Activated T-cell treated with anti-CD3 and anti-CD28 coated beads, Interleukin-2, amount 50 U/mL, for 4 hours (primary cell): ENCODE measurements at regions not wholly inside any gene's neighbourhood (a gene's known extent, or its start where the extent isn't known, plus 50 kb on each side); places are given as distances from the start of the nearest gene placed in this dataset.

Experiments
- ATAC-seq, 2 donors: fragments of 200-7000 bp; cut with Tn5 transposase; one replicate each; pipeline ENCODE4 v1.10.0; 2021
- DNase-seq: peaks from one replicate; pipeline ENCODE4 v3.0.0-alpha.2; 2020
- H3K27me3 Mint-ChIP-seq: one replicate; pipeline ENCODE4 v1.8.0; 2021; ENCODE audit warnings: low read depth, mixed read lengths
- H3K36me3 Mint-ChIP-seq: one replicate; pipeline ENCODE4 v1.8.0; 2022; ENCODE audit warnings: mixed read lengths; ENCODE audit not compliant: insufficient read depth
- H3K4me1 Mint-ChIP-seq: one replicate; pipeline ENCODE4 v1.8.0; 2021; ENCODE audit warnings: low read depth, mixed read lengths
- H3K4me3 Mint-ChIP-seq: one replicate; pipeline ENCODE4 v1.8.0; 2021; ENCODE audit warnings: mild to moderate bottlenecking, moderate library complexity, mixed read lengths
- H3K9me3 Mint-ChIP-seq: one replicate; pipeline ENCODE4 v1.8.0; 2021; ENCODE audit warnings: mixed read lengths

GRCh38 chr2:158893474-158893873 lies 75.0 kb upstream of the TANC1 start:
- Mint-ChIP-seq H3K36me3 (no peaks in the 10 kb centered on the region), H3K4me1 (peaks cover 1% of the 10 kb centered on the region), H3K27me3 (peaks cover 10% of the 10 kb centered on the region), H3K4me3 (no peak overlapping the region), H3K9me3 (no peaks in the 10 kb centered on the region)
- DNase-seq = no peak
- no peak for ATAC-seq

- ATAC-seq (no peak), DNase-seq (no peak)
- H3K4me3 Mint-ChIP-seq = no peak overlapping the region
- peaks cover 1% of the 10 kb centered on the region for H3K4me1 Mint-ChIP-seq
- H3K9me3 Mint-ChIP-seq = no peaks in the 10 kb centered on the region
- peaks cover 10% of the 10 kb centered on the region for H3K27me3 Mint-ChIP-seq
- no peaks in the 10 kb centered on the region for H3K36me3 Mint-ChIP-seq
Measured at GRCh38 chr2:158894078-158894477, 74.4 kb upstream of the TANC1 start.

- Mint-ChIP-seq H3K27me3 (peaks cover 10% of the 10 kb centered on the region), H3K4me3 (no peak overlapping the region), H3K36me3 (no peaks in the 10 kb centered on the region), H3K9me3 (no peaks in the 10 kb centered on the region), H3K4me1 (no peaks in the 10 kb centered on the region)
- no peak for ATAC-seq
- DNase-seq = no peak
Measured at GRCh38 chr2:158894572-158894971, 73.9 kb upstream of the TANC1 start.

GRCh38 chr2:158900345-158900744 lies 68.1 kb upstream of the TANC1 start:
- H3K36me3 Mint-ChIP-seq = no peaks in the 10 kb centered on the region
- H3K4me1 Mint-ChIP-seq = no peaks in the 10 kb centered on the region
- ATAC-seq (no peak), DNase-seq (no peak)
- H3K4me3 Mint-ChIP-seq = no peak overlapping the region
- no peaks in the 10 kb centered on the region for H3K9me3 Mint-ChIP-seq
- no peaks in the 10 kb centered on the region for H3K27me3 Mint-ChIP-seq

GRCh38 chr2:158902005-158902398 lies 66.4 kb upstream of the TANC1 start:
- H3K4me3 Mint-ChIP-seq = no peak overlapping the region
- ATAC-seq = no peak
- no peaks in the 10 kb centered on the region for H3K27me3 Mint-ChIP-seq
- H3K4me1 Mint-ChIP-seq = no peaks in the 10 kb centered on the region
- no peaks in the 10 kb centered on the region for H3K36me3 Mint-ChIP-seq
- H3K9me3 Mint-ChIP-seq = no peaks in the 10 kb centered on the region
- no peak for DNase-seq

- H3K27me3 Mint-ChIP-seq = peaks cover 2% of the 10 kb centered on the region
- H3K9me3 Mint-ChIP-seq = no peaks in the 10 kb centered on the region
- ATAC-seq = no peak
- H3K4me1 Mint-ChIP-seq = no peaks in the 10 kb centered on the region
- no peak overlapping the region for H3K4me3 Mint-ChIP-seq
- no peaks in the 10 kb centered on the region for H3K36me3 Mint-ChIP-seq
- DNase-seq = no peak
Measured at GRCh38 chr2:158903711-158904405, 64.6 kb upstream of the TANC1 start.

- Mint-ChIP-seq H3K36me3 (no peaks in the 10 kb centered on the region), H3K4me3 (no peak overlapping the region), H3K9me3 (no peaks in the 10 kb centered on the region), H3K4me1 (no peaks in the 10 kb centered on the region), H3K27me3 (peaks cover 2% of the 10 kb centered on the region)
- ATAC-seq (no peak), DNase-seq (no peak)
Measured at GRCh38 chr2:158904627-158905177, 63.7 kb upstream of the TANC1 start.

- Mint-ChIP-seq H3K4me1 (no peaks in the 10 kb centered on the region), H3K27me3 (peaks cover 2% of the 10 kb centered on the region)
Measured at GRCh38 chr2:158905341-158905740, 63.1 kb upstream of the TANC1 start.

GRCh38 chr2:158905784-158906183 lies 62.7 kb upstream of the TANC1 start:
- DNase-seq = no peak
- Mint-ChIP-seq H3K36me3 (no peaks in the 10 kb centered on the region), H3K4me1 (no peaks in the 10 kb centered on the region), H3K4me3 (no peak overlapping the region), H3K9me3 (no peaks in the 10 kb centered on the region), H3K27me3 (peaks cover 2% of the 10 kb centered on the region)
- ATAC-seq = no peak

More at GRCh38 chr2:158905341-158905740, 63.1 kb upstream of the TANC1 start:
- no peaks in the 10 kb centered on the region for H3K9me3 Mint-ChIP-seq
- ATAC-seq (no peak), DNase-seq (no peak)
- no peaks in the 10 kb centered on the region for H3K36me3 Mint-ChIP-seq
- H3K4me3 Mint-ChIP-seq = no peak overlapping the region

GRCh38 chr2:158907926-158908456 lies 60.4 kb upstream of the TANC1 start:
- DNase-seq (no peak), ATAC-seq (no peak)
- H3K4me1 Mint-ChIP-seq = no peaks in the 10 kb centered on the region
- no peak overlapping the region for H3K4me3 Mint-ChIP-seq
- H3K27me3 Mint-ChIP-seq = peaks cover 2% of the 10 kb centered on the region
- H3K36me3 Mint-ChIP-seq = no peaks in the 10 kb centered on the region
- H3K9me3 Mint-ChIP-seq = no peaks in the 10 kb centered on the region

GRCh38 chr2:158912112-158912511 lies 56.3 kb upstream of the TANC1 start:
- no peaks in the 10 kb centered on the region for H3K4me1 Mint-ChIP-seq
- peaks cover 2% of the 10 kb centered on the region for H3K27me3 Mint-ChIP-seq
- no peak for ATAC-seq
- no peak for DNase-seq
- no peak overlapping the region for H3K4me3 Mint-ChIP-seq
- H3K36me3 Mint-ChIP-seq = no peaks in the 10 kb centered on the region
- H3K9me3 Mint-ChIP-seq = no peaks in the 10 kb centered on the region

GRCh38 chr2:158912765-158913164 lies 55.7 kb upstream of the TANC1 start:
- Mint-ChIP-seq H3K9me3 (no peaks in the 10 kb centered on the region), H3K4me1 (no peaks in the 10 kb centered on the region), H3K27me3 (peaks cover 2% of the 10 kb centered on the region), H3K36me3 (no peaks in the 10 kb centered on the region), H3K4me3 (no peak overlapping the region)
- DNase-seq (no peak), ATAC-seq (no peak)

- DNase-seq (no peak), ATAC-seq (no peak)
- Mint-ChIP-seq H3K4me3 (no peak overlapping the region), H3K9me3 (no peaks in the 10 kb centered on the region), H3K36me3 (no peaks in the 10 kb centered on the region), H3K27me3 (no peaks in the 10 kb centered on the region), H3K4me1 (no peaks in the 10 kb centered on the region)
Measured at GRCh38 chr2:158914066-158914465, 54.4 kb upstream of the TANC1 start.

GRCh38 chr2:158914731-158915130 lies 53.7 kb upstream of the TANC1 start:
- H3K4me1 Mint-ChIP-seq = no peaks in the 10 kb centered on the region
- H3K9me3 Mint-ChIP-seq = no peaks in the 10 kb centered on the region
- no peaks in the 10 kb centered on the region for H3K36me3 Mint-ChIP-seq
- H3K27me3 Mint-ChIP-seq = no peaks in the 10 kb centered on the region
- DNase-seq = no peak
- no peak for ATAC-seq
- H3K4me3 Mint-ChIP-seq = no peak overlapping the region

GRCh38 chr2:158917121-158917520 lies 51.3 kb upstream of the TANC1 start:
- Mint-ChIP-seq H3K27me3 (peaks cover 2% of the 10 kb centered on the region), H3K4me3 (no peak overlapping the region), H3K4me1 (no peaks in the 10 kb centered on the region), H3K36me3 (no peaks in the 10 kb centered on the region), H3K9me3 (no peaks in the 10 kb centered on the region)
- no peak for DNase-seq
- ATAC-seq = no peak
